ENCODE measurements at regions not wholly inside any gene's neighbourhood (a gene's known extent, or its start where the extent isn't known, plus 50 kb on each side); places are given as distances from the start of the nearest gene placed in this dataset.

DNA sequence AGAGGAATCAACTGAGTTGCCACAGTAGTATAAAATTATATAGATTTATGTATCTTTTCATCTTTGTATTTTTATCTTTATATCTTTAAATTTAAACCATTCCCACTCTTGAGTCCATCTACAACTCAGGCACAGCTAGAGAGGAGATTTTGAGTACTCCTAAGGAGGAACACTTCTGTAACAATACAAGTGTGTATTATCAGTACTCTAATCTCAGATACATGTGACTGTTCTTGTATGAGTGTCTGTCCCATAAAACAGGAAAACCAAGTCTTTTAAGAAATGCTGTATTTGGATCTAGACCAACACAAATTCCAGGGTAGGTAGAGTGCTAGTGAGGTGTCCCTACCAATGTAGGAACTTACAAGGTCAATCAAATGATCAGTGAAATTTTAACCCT is 1428.0 kb upstream of the LRRTM3 start:
- Histone ChIP-seq H3K4me3 (no peak overlapping the region), H3K9me3 (no peaks in the 10 kb centered on the region), H3K36me3 (no peaks in the 10 kb centered on the region), H3K27ac (no peak overlapping the region), H3K27me3 (replicated peaks; ENCODE audit: insufficient read depth) (no peaks in the 10 kb centered on the region), H3K4me1 (replicated peaks) (no peaks in the 10 kb centered on the region)
- no peak for TF ChIP-seq POLR2A (IDR thresholded peaks at IDR 0.05)
- no peak for DNase-seq (ENCODE audit: low spot score)
- intact Hi-C loops (cut with DNase I): no loop called here

DNA sequence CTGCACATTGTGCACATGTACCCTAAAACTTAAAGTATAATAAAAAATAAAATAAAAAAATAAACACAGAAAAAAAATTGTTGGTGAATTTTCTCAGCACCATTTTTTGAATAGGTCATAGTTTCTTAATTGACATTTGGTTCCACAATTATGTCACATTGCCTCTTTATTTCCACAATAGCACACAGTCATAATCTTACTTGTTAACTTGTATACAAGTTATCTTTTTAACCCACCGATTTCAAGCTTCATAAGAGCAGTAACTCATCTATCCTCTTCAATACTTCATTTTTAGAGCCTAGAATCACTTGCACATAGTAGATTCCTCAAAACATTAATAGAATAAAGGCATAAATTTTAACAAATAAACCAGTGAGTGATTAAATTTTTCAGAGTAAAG is 1425.1 kb upstream of the LRRTM3 start:
- H3K4me3 ChIP-seq: no peak overlapping the region
- DNase-seq (ENCODE audit: low spot score): no peak
- 87% methylated on average over 1 of the region's 1 CpG for WGBS
- intact Hi-C loops (cut with DNase I): no loop called here
- H3K4me1 ChIP-seq (replicated peaks): no peaks in the 10 kb centered on the region
- no peaks in the 10 kb centered on the region for H3K9me3 ChIP-seq
- no peak overlapping the region for H3K27ac ChIP-seq
- TF ChIP-seq POLR2AphosphoS5 (IDR thresholded peaks at IDR 0.05): no peak
- TF ChIP-seq, protein P1, sequence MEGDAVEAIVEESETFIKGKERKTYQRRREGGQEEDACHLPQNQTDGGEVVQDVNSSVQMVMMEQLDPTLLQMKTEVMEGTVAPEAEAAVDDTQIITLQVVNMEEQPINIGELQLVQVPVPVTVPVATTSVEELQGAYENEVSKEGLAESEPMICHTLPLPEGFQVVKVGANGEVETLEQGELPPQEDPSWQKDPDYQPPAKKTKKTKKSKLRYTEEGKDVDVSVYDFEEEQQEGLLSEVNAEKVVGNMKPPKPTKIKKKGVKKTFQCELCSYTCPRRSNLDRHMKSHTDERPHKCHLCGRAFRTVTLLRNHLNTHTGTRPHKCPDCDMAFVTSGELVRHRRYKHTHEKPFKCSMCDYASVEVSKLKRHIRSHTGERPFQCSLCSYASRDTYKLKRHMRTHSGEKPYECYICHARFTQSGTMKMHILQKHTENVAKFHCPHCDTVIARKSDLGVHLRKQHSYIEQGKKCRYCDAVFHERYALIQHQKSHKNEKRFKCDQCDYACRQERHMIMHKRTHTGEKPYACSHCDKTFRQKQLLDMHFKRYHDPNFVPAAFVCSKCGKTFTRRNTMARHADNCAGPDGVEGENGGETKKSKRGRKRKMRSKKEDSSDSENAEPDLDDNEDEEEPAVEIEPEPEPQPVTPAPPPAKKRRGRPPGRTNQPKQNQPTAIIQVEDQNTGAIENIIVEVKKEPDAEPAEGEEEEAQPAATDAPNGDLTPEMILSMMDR (IDR thresholded peaks at IDR 0.05): no peak
- no peak for TF ChIP-seq POLR2A (IDR thresholded peaks at IDR 0.05)
- H3K27me3 ChIP-seq (replicated peaks; ENCODE audit: insufficient read depth): no peaks in the 10 kb centered on the region
- no peaks in the 10 kb centered on the region for H3K36me3 ChIP-seq

DNA sequence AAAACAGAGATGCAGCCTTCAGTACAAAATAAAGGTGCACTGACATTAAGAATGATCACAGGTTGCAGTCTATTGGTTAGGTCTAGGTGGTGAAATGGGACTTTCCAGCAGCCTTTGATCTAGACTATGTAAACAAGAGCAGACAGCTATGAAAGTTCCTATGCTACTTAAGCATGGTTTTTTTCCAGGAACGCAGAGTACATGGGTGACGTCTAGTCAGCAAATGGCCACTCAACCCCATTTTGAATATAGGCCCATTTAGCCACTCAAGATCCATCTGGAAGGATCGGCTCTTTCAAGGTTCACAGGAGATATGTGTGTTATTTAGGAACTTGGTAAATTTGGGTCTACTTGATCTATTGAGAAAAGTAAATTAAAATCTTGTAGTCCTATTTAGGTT is 1424.6 kb upstream of the LRRTM3 start:
- Histone ChIP-seq H3K4me1 (replicated peaks) (no peaks in the 10 kb centered on the region), H3K4me3 (no peak overlapping the region), H3K36me3 (no peaks in the 10 kb centered on the region), H3K9me3 (no peaks in the 10 kb centered on the region), H3K27ac (no peak overlapping the region), H3K27me3 (replicated peaks; ENCODE audit: insufficient read depth) (no peaks in the 10 kb centered on the region)
- intact Hi-C loops (cut with DNase I): no loop called here
- 34% methylated on average over 3 of the region's 3 CpGs for WGBS
- no peak for TF ChIP-seq POLR2A (IDR thresholded peaks at IDR 0.05)
- TF ChIP-seq POLR2AphosphoS5 (IDR thresholded peaks at IDR 0.05): no peak
- TF ChIP-seq, protein P1 (IDR thresholded peaks at IDR 0.05): no peak
- DNase-seq (ENCODE audit: low spot score): no peak

DNA sequence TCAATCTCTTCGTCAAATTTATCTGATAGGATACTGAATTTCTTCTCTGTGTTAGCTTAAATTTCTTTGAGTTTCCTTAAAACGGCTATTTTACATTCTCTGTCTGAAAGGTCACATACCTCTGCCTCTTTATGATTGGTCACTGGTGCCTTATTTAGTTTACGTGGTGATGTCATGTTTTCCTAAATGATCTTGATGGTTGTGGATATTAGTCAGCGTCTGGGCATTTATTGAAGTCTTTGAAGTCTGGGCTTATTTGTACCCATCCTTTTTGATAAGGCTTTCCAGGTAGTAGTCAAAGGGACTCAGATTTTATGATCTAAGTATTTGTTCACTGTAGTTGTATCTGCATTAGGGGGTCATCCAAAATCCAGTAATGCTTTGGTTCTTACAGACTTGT is 1407.5 kb upstream of the LRRTM3 start:
- Histone ChIP-seq H3K27me3 (replicated peaks; ENCODE audit: insufficient read depth) (no peaks in the 10 kb centered on the region), H3K9me3 (no peaks in the 10 kb centered on the region), H3K36me3 (no peaks in the 10 kb centered on the region), H3K27ac (no peak overlapping the region), H3K4me3 (no peak overlapping the region), H3K4me1 (replicated peaks) (no peaks in the 10 kb centered on the region)
- intact Hi-C loops (cut with DNase I): no loop called here
- no peak for DNase-seq (ENCODE audit: low spot score)
- 45% methylated on average over 4 of the region's 4 CpGs for WGBS
- TF ChIP-seq, protein P1 (IDR thresholded peaks at IDR 0.05): no peak
- TF ChIP-seq POLR2AphosphoS5 (IDR thresholded peaks at IDR 0.05) (no peak), POLR2A (IDR thresholded peaks at IDR 0.05) (no peak)

DNA sequence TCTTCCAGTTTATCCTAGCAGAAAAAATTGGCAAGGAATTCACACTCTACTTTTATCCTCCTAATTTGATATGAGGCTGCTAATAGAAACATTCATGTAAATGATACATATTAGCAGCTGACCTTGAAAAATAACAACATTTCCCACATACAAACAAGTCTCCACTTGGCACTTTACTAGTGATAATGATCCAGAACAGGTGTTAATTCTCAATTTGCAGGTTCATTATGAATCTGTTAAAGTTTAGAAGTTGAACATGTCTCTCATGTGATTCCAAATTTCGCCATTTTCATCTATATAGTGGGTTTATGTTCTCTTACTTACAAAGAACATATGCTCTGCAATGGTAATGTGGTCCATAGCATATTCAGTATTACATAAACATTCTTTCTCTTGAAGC is 1396.8 kb upstream of the LRRTM3 start:
- WGBS: 62% methylated on average over 1 of the region's 1 CpG
- no peaks in the 10 kb centered on the region for H3K36me3 ChIP-seq
- no peak overlapping the region for H3K27ac ChIP-seq
- no peak for DNase-seq (ENCODE audit: low spot score)
- H3K9me3 ChIP-seq: no peaks in the 10 kb centered on the region
- no peaks in the 10 kb centered on the region for H3K4me1 ChIP-seq (replicated peaks)
- H3K4me3 ChIP-seq: no peak overlapping the region
- no peaks in the 10 kb centered on the region for H3K27me3 ChIP-seq (replicated peaks; ENCODE audit: insufficient read depth)
- intact Hi-C loops (cut with DNase I): no loop called here
- TF ChIP-seq POLR2A (IDR thresholded peaks at IDR 0.05) (no peak), POLR2AphosphoS5 (IDR thresholded peaks at IDR 0.05) (no peak)
- TF ChIP-seq, protein P1 (IDR thresholded peaks at IDR 0.05): no peak
